ENCODE measurements at regions not wholly inside any gene's neighbourhood (a gene's known extent, or its start where the extent isn't known, plus 50 kb on each side); places are given as distances from the start of the nearest gene placed in this dataset.
"Not testable (repeated sequence)": the region's sequence is repeated elsewhere in the genome, so short reads cannot be mapped to it uniquely, and the experiment has no call there.

- not testable (repeated sequence) for DNase-seq (ENCODE audit: low read depth, low spot score); H3K4me3 ChIP-seq (ENCODE audit: low read length)
Observed at GRCh38 chr16:35157549-35157948, 1698.1 kb downstream of the TP53TG3F start.

GRCh38 chr16:35169324-35169723 lies 1709.9 kb downstream of the TP53TG3F start:
- not testable (repeated sequence) for H3K4me3 ChIP-seq (ENCODE audit: low read length); DNase-seq (ENCODE audit: low read depth, low spot score)

- DNase-seq (ENCODE audit: low read depth, low spot score); H3K4me3 ChIP-seq (ENCODE audit: low read length): not testable (repeated sequence)
Observed at GRCh38 chr16:35170061-35170460, 1710.6 kb downstream of the TP53TG3F start.

GRCh38 chr16:35170610-35171009 lies 1711.2 kb downstream of the TP53TG3F start:
- DNase-seq (ENCODE audit: low read depth, low spot score): no peak
- no peak overlapping the region for H3K4me3 ChIP-seq (ENCODE audit: low read length)

- no peak for DNase-seq (ENCODE audit: low read depth, low spot score)
- no peak overlapping the region for H3K4me3 ChIP-seq (ENCODE audit: low read length)
Observed at GRCh38 chr16:35171106-35171505, 1711.7 kb downstream of the TP53TG3F start.

- no peak for DNase-seq (ENCODE audit: low read depth, low spot score)
- no peak overlapping the region for H3K4me3 ChIP-seq (ENCODE audit: low read length)
Observed at GRCh38 chr16:35173295-35173694, 1713.9 kb downstream of the TP53TG3F start.

- no peak for DNase-seq (ENCODE audit: low read depth, low spot score)
- H3K4me3 ChIP-seq (ENCODE audit: low read length): no peak overlapping the region
Observed at GRCh38 chr16:35174016-35174415, 1714.6 kb downstream of the TP53TG3F start.

GRCh38 chr16:35176449-35176848 lies 1717.0 kb downstream of the TP53TG3F start:
- DNase-seq (ENCODE audit: low read depth, low spot score): no peak

GRCh38 chr16:35177851-35178250 lies 1718.4 kb downstream of the TP53TG3F start:
- H3K4me3 ChIP-seq (ENCODE audit: low read length): no peak overlapping the region
- DNase-seq (ENCODE audit: low read depth, low spot score): no peak

More at GRCh38 chr16:35176449-35176848, 1717.0 kb downstream of the TP53TG3F start:
- no peak overlapping the region for H3K4me3 ChIP-seq (ENCODE audit: low read length)

GRCh38 chr16:35180970-35181369 lies 1721.6 kb downstream of the TP53TG3F start:
- H3K4me3 ChIP-seq (ENCODE audit: low read length): no peak overlapping the region
- no peak for DNase-seq (ENCODE audit: low read depth, low spot score)

GRCh38 chr16:35181422-35182030 lies 1722.1 kb downstream of the TP53TG3F start:
- DNase-seq (ENCODE audit: low read depth, low spot score): no peak
- no peak overlapping the region for H3K4me3 ChIP-seq (ENCODE audit: low read length)

- DNase-seq (ENCODE audit: low read depth, low spot score): no peak
- no peak overlapping the region for H3K4me3 ChIP-seq (ENCODE audit: low read length)
Observed at GRCh38 chr16:35182043-35182677, 1722.7 kb downstream of the TP53TG3F start.

- H3K4me3 ChIP-seq (ENCODE audit: low read length): no peak overlapping the region
- DNase-seq (ENCODE audit: low read depth, low spot score): no peak
Observed at GRCh38 chr16:35182943-35183550, 1723.6 kb downstream of the TP53TG3F start.

- DNase-seq (ENCODE audit: low read depth, low spot score): no peak
- no peak overlapping the region for H3K4me3 ChIP-seq (ENCODE audit: low read length)
Observed at GRCh38 chr16:35184356-35184870, 1725.0 kb downstream of the TP53TG3F start.

- H3K4me3 ChIP-seq (ENCODE audit: low read length): no peak overlapping the region
- no peak for DNase-seq (ENCODE audit: low read depth, low spot score)
Observed at GRCh38 chr16:35185366-35186044, 1726.1 kb downstream of the TP53TG3F start.

- DNase-seq (ENCODE audit: low read depth, low spot score): no peak
- no peak overlapping the region for H3K4me3 ChIP-seq (ENCODE audit: low read length)
Observed at GRCh38 chr16:35186045-35186759, 1726.8 kb downstream of the TP53TG3F start.

GRCh38 chr16:35187665-35188225 lies 1728.3 kb downstream of the TP53TG3F start:
- no peak for DNase-seq (ENCODE audit: low read depth, low spot score)
- no peak overlapping the region for H3K4me3 ChIP-seq (ENCODE audit: low read length)

GRCh38 chr16:35188288-35189155 lies 1729.1 kb downstream of the TP53TG3F start:
- H3K4me3 ChIP-seq (ENCODE audit: low read length): no peak overlapping the region
- DNase-seq (ENCODE audit: low read depth, low spot score): peak; percentile 0
